Mucosa of descending colon (tissue), 3 donors: ENCODE measurements at regions not wholly inside any gene's neighbourhood (a gene's known extent, or its start where the extent isn't known, plus 50 kb on each side); places are given as distances from the start of the nearest gene placed in this dataset.

Experiments used
- ATAC-seq: fragments of 200-7000 bp; cut with Tn5 transposase; one replicate; pipeline ENCODE4 v1.9.1; 2020; ENCODE audit warnings: mild to moderate bottlenecking, moderate library complexity
- DNase-seq, 3 donors: peaks; one replicate each; pipeline ENCODE4 v3.0.0-alpha.2; 2020
- H3K36me3 ChIP-seq: fragments of 200-600 bp; one replicate; pipeline ENCODE4 v1.8.0; 2021; ENCODE audit warnings: low read depth, mild to moderate bottlenecking
- H3K4me1 ChIP-seq: fragments of 200-600 bp; one replicate; pipeline ENCODE4 v1.8.0; 2021; ENCODE audit warnings: low read depth, mild to moderate bottlenecking
- H3K4me3 ChIP-seq: fragments of 200-600 bp; one replicate; pipeline ENCODE4 v1.8.0; 2021; ENCODE audit warnings: mild to moderate bottlenecking
- H3K9me3 ChIP-seq: fragments of 200-600 bp; one replicate; pipeline ENCODE4 v1.8.0; 2021; ENCODE audit warnings: mild to moderate bottlenecking
- CTCF ChIP-seq: fragments of 200-600 bp; IDR thresholded peaks from one replicate; pipeline ENCODE4 v1.8.0; 2022; ENCODE audit warnings: antibody characterized with exemption, mild to moderate bottlenecking
- intact Hi-C, 2 donors: fragments of 100-400 bp; cut with DNase I in 1 of 2; cut with micrococcal nuclease in 1 of 2; formaldehyde crosslinking; loops; one replicate each; pipeline versions ENCODE4 v1.11.0 to v1.11.1; 2022; cut with DNase I, micrococcal nuclease
- donor health status: DM: no; HTN: no; CAD: no; lungs with moderate emphysema.
- donor health status: DM: no; HTN: no; CAD: no.
- donor health status: DM: no; HTN: yes; CAD: no.

DNA sequence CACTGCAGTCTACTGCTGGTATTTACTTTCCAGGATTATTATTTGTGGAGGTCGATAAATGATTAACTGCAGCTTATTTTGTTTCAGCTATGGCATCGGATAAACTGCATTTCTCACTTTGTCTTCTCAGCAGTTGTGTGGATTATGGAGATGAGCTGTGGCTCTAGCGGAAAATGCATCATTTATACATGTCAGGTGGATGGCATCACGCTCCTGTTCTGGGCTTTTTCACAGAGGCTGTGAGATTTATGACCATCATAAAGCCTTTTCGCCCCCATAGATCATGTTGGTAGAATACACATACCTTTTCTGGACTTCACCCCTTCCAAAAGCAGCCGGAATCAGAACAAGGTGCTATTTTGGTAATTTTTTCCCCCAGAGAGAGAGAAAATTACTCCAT is 118.8 kb upstream of the MAGEB18 start:
- Histone ChIP-seq H3K9me3 (peaks cover 3% of the 10 kb centered on the region), H3K36me3 (no peaks in the 10 kb centered on the region), H3K4me1 (no peaks in the 10 kb centered on the region), H3K4me3 (no peak overlapping the region)
- ATAC-seq: no peak
- no peak for TF ChIP-seq CTCF
- DNase-seq: no peak
- intact Hi-C loops: no loop called here

DNA sequence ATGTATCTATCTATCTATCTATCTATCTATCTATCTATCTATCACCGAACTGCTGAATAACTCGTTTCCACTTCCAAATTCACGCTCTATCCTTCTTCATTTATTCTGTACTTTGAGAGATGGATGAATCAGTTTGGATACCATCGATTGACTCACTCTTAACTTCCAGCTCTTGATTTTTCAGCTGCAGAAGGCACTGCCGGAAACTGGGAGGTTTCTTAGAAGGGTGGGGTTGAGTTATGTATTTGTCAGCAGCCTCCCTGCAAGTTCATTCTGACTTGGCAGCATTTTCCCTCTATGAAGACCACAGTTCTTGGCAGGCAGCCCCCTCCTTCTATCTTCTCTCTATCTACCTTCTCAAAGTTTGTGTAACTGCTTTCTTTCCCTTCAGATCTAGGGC is 112.0 kb upstream of the MAGEB18 start:
- no peaks in the 10 kb centered on the region for H3K36me3 ChIP-seq
- H3K4me1 ChIP-seq: no peaks in the 10 kb centered on the region
- intact Hi-C loops: no loop called here
- H3K4me3 ChIP-seq: no peak overlapping the region
- peaks cover 3% of the 10 kb centered on the region for H3K9me3 ChIP-seq
- DNase-seq: no peak
- no peak for ATAC-seq
- no peak for TF ChIP-seq CTCF

GRCh38 chrX:26032111-26032912 is 105.8 kb upstream of the MAGEB18 start:
- no peak for TF ChIP-seq CTCF
- Histone ChIP-seq H3K36me3 (no peaks in the 10 kb centered on the region), H3K4me3 (no peak overlapping the region), H3K4me1 (no peaks in the 10 kb centered on the region), H3K9me3 (no peaks in the 10 kb centered on the region)
- ATAC-seq: no peak
- intact Hi-C loops: no loop called here
- DNase-seq: no peak

GRCh38 chrX:26037367-26037766 is 100.8 kb upstream of the MAGEB18 start:
- no peak for ATAC-seq
- no peaks in the 10 kb centered on the region for H3K36me3 ChIP-seq
- no peak overlapping the region for H3K4me3 ChIP-seq
- intact Hi-C loops: no loop called here
- no peaks in the 10 kb centered on the region for H3K4me1 ChIP-seq
- TF ChIP-seq CTCF: no peak
- H3K9me3 ChIP-seq: no peaks in the 10 kb centered on the region
- no peak for DNase-seq

GRCh38 chrX:26050099-26050498 is 88.0 kb upstream of the MAGEB18 start:
- H3K4me1 ChIP-seq: no peaks in the 10 kb centered on the region
- DNase-seq: no peak
- intact Hi-C loops: no loop called here
- no peak overlapping the region for H3K4me3 ChIP-seq
- no peak for TF ChIP-seq CTCF
- H3K36me3 ChIP-seq: no peaks in the 10 kb centered on the region
- ATAC-seq: no peak
- no peaks in the 10 kb centered on the region for H3K9me3 ChIP-seq
